HG03354 (cell line): ENCODE measurements at regions not wholly inside any gene's neighbourhood (a gene's known extent, or its start where the extent isn't known, plus 50 kb on each side); places are given as distances from the start of the nearest gene placed in this dataset.

Experiments
- ATAC-seq: cut with Tn5 transposase; IDR thresholded peaks from one replicate; pipeline ENCODE4 v1.9.1; 2021; ENCODE audit warnings: mild to moderate bottlenecking; ENCODE audit not compliant: unreplicated experiment, poor library complexity, severe bottlenecking

GRCh38 chr6:122330315-122330714, 69.1 kb upstream of the HSF2 start:
- no peak for ATAC-seq

DNA sequence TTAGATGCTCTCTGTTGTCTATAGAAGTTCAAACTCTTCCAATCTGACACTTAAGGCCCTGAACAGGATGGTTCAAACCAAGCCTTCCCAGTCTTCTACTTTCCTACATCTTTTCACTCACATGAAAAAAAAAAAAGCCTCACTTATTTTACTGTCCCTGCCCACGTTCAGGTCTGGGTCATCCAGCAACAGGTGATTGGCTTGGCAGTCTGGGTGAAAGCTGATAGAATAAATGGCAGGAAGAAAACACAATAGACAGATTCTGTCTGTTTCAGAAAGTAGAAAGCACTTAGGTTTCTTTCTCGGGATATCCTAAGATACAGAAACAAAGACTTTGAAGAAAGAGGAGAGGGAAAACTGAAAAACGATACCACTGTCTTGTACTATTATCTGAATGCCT, 61.8 kb upstream of the HSF2 start:
- no peak for ATAC-seq

DNA sequence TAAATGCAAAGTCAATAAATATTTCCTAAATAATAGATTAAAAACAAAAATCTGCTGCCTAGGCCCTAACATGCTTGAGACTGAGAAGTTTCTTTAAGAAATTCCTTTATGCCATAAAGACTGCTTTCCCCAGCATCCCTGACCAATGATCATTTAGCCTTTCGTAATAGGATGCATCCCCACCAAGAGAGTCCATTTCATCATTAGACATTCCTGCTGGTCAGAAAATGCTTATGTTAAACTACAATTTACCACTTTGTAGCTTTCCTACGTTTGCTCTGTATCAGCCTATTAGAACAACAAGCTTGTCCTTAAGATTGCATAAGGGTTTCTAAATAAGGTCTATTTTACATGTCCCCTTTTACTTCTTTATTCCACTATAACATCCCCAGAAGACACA, 59.8 kb upstream of the HSF2 start:
- no peak for ATAC-seq

DNA sequence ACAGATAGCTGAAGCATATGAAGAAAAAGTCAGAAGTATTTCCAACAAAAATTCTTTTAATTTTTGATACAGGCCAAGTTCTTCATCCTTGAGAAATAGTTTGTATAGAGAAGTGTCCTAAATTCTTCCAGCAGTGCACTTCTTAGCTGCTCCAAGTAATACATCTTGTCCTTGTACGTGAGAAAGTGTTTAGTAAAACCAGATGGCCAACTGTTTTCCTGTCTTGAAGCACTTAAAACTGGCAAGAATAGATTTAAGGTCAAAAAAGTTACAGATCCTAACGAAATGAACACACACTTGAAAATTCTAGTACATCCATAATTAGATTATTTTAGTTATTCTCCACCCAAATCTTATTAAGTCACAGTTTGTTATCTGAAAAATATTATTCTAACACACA, 52.2 kb upstream of the HSF2 start:
- no peak for ATAC-seq

GRCh38 chr6:122347751-122348150, 51.7 kb upstream of the HSF2 start:
- ATAC-seq = no peak
